Epithelial cell of prostate (primary cell): ENCODE measurements at regions not wholly inside any gene's neighbourhood (a gene's known extent, or its start where the extent isn't known, plus 50 kb on each side); places are given as distances from the start of the nearest gene placed in this dataset.

Experiments used
- DNase-seq: peaks from one replicate; pipeline ENCODE4 v3.0.0-alpha.2; 2011; ENCODE audit warnings: low read depth, low spot score
- H3K27ac ChIP-seq: fragments of 450-650 bp; 2 replicates; pipeline ENCODE4 v1.5.1; 2017; ENCODE audit warnings: mild to moderate bottlenecking

GRCh38 chr4:149296503-149296902 is 519.1 kb downstream of the IQCM start:
- no peak overlapping the region for H3K27ac ChIP-seq
- DNase-seq = no peak

GRCh38 chr4:149296084-149296483 is 519.6 kb downstream of the IQCM start:
- no peak overlapping the region for H3K27ac ChIP-seq
- no peak for DNase-seq

- no peak overlapping the region for H3K27ac ChIP-seq
- no peak for DNase-seq
Measured at GRCh38 chr4:149294601-149295000, 521.0 kb downstream of the IQCM start.

- no peak overlapping the region for H3K27ac ChIP-seq
- DNase-seq = no peak
Measured at GRCh38 chr4:149293046-149293649, 522.5 kb downstream of the IQCM start.

- no peak overlapping the region for H3K27ac ChIP-seq
- DNase-seq = no peak
Measured at GRCh38 chr4:149292425-149293007, 523.1 kb downstream of the IQCM start.

GRCh38 chr4:149291463-149291862 is 524.2 kb downstream of the IQCM start:
- H3K27ac ChIP-seq = no peak overlapping the region
- no peak for DNase-seq

- H3K27ac ChIP-seq = no peak overlapping the region
- DNase-seq = no peak
Measured at GRCh38 chr4:149280806-149281205, 534.8 kb downstream of the IQCM start.

- no peak for DNase-seq
- H3K27ac ChIP-seq = no peak overlapping the region
Measured at GRCh38 chr4:149279776-149280175, 535.9 kb downstream of the IQCM start.

- H3K27ac ChIP-seq = no peak overlapping the region
- DNase-seq = no peak
Measured at GRCh38 chr4:149279331-149279730, 536.3 kb downstream of the IQCM start.

GRCh38 chr4:149277705-149278104 is 537.9 kb downstream of the IQCM start:
- DNase-seq = no peak
- H3K27ac ChIP-seq = no peak overlapping the region

GRCh38 chr4:149269835-149270234 is 545.8 kb downstream of the IQCM start:
- no peak overlapping the region for H3K27ac ChIP-seq
- no peak for DNase-seq

GRCh38 chr4:149266301-149266700 is 549.3 kb downstream of the IQCM start:
- no peak overlapping the region for H3K27ac ChIP-seq
- no peak for DNase-seq

GRCh38 chr4:149265645-149266044 is 550.0 kb downstream of the IQCM start:
- no peak overlapping the region for H3K27ac ChIP-seq

GRCh38 chr4:149264093-149264733 is 551.4 kb downstream of the IQCM start:
- DNase-seq = peak; percentile 14
- no peak overlapping the region for H3K27ac ChIP-seq

More at GRCh38 chr4:149265645-149266044, 550.0 kb downstream of the IQCM start:
- no peak for DNase-seq

GRCh38 chr4:149248191-149248764 is 567.4 kb downstream of the IQCM start:
- no peak overlapping the region for H3K27ac ChIP-seq
- no peak for DNase-seq

GRCh38 chr4:149247164-149247563 is 568.5 kb downstream of the IQCM start:
- DNase-seq = no peak
- no peak overlapping the region for H3K27ac ChIP-seq

GRCh38 chr4:149245333-149245732 is 570.3 kb downstream of the IQCM start:
- DNase-seq = no peak

GRCh38 chr4:149238097-149238496 is 577.5 kb downstream of the IQCM start:
- no peak overlapping the region for H3K27ac ChIP-seq
- DNase-seq = no peak

More at GRCh38 chr4:149245333-149245732, 570.3 kb downstream of the IQCM start:
- H3K27ac ChIP-seq = no peak overlapping the region

- no peak overlapping the region for H3K27ac ChIP-seq
- DNase-seq = no peak
Measured at GRCh38 chr4:149234798-149235197, 580.8 kb downstream of the IQCM start.

GRCh38 chr4:149223659-149224058 is 592.0 kb downstream of the IQCM start:
- peak; percentile 8 for DNase-seq
- H3K27ac ChIP-seq = no peak overlapping the region

GRCh38 chr4:149218672-149219071 is 597.0 kb downstream of the IQCM start:
- H3K27ac ChIP-seq = no peak overlapping the region
- no peak for DNase-seq
